Kasumi-1 (cell line): ENCODE measurements at regions not wholly inside any gene's neighbourhood (a gene's known extent, or its start where the extent isn't known, plus 50 kb on each side); places are given as distances from the start of the nearest gene placed in this dataset.
A peak's percentile ranks its signal among the peaks of the same experiment; 100 is the strongest.

Experiments
- DNase-seq, 2 experiments: peaks; one replicate each; lab custom pipeline; 2025; lab: John Stamatoyannopoulos, UW

DNA sequence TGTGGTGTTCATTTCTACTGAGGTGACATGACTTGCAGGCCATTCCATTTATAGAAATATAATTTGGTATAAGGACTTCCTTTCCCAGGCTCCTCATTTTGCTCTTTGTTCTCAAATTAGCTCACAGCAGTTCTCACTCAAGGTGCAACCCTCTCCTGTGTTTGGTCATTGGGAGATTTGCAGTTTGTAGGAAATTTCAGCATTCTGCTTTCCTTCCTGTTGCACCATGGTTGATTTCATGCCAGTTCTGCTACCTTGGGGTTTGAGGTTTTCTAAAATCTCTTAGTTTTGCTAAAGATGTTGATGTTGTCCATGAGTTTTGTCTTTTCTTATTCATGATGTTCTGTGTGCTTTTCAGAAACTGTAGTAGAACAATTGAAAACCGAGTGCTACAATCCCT lies 65.7 kb upstream of the PROK2 start:
- DNase-seq = no peak

DNA sequence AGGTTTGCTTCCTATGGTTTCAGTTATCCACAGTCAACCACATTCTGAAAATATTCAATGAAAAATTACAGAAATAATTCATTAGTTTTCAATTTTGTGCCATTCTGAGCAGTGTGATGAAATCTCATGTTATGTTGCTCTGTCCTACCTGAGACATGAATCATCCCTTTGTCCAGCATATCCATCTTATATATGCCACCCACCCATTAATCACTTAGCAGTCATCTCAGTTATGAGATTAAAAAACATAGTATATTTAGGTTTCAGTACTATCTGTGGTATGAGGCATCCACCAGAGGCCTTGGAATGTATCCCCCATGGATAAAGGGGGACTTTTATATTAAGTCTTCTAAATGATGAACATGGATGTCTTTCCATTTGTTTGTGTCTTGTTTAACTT lies 64.7 kb upstream of the PROK2 start:
- no peak for DNase-seq

DNA sequence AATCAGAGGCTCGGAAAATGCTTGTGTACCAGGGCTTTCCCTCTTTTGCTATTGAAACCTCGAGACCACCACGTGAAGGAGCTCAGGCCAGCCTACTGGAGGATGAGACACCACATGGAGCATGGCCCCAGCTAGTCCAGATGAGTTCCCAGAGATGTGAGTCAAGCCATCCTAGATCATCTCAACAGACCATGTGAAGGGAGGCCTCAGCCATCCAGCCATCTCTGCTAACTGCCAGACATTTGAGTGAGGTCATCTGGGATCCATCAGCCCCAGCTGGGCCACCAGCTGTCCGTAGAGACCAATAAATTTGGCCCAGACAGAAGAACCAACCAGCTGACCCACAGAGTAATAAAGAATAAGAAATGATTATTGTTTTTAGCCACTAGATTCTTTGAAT lies 62.8 kb upstream of the PROK2 start:
- DNase-seq = no peak

DNA sequence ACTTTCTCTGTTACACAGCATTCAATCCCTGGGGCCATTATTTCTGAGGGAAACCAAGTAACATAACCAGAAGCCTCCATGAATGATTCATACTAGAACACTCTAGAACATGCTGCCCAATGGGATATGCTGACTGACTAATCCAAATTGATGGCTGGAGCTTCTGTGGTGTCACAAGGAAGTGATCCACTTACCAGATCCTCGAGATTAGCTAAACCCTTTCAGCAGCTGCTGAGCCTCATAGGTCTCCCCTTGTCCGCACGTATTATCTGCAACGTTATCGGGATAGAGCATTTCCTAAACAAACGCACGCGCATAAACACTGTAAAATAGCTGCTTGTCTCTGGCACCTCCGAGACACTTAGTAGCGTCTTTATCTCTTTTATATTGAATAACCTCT lies 61.2 kb upstream of the PROK2 start:
- no peak for DNase-seq

DNA sequence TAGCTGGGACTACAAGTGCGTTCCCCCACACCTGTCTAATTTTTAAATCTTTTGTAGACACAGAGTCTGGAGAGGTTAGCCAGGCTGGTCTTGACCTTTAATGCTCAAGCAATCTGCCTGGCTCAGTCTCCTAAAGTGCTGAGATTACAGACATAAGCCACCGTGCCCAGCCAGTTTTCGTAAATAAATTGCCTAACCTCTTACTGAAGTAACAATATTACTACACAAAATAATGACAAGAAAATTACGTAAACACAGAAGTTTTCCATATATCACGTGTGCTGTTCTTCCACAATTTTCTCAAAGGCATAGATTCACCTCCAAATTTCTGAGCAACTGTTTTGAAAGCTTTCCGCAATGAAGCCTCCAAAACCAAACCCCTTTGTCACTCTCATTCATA lies 58.1 kb upstream of the PROK2 start:
- no peak for DNase-seq

DNA sequence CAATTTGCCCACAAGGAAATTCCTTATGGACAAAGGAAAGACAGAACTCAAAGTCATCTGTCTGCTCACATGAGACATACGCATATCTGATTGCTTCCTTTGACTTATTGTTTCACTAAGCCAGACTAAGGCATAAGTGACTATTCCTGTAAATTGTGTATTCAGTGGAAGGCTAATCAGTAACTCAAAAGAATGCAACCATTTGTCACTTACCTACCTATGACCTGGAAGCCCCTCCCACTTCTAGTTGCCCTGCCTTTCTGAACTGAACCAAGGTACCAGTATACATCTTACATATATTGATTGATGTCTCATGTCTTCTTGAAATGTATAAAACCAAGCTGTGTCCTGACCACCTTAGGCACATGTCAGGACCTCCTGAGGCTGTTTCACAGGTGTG lies 53.5 kb upstream of the PROK2 start:
- DNase-seq = peak; percentile 17 to 28
